Gastroesophageal sphincter (tissue), 4 donors: ENCODE measurements at regions not wholly inside any gene's neighbourhood (a gene's known extent, or its start where the extent isn't known, plus 50 kb on each side); places are given as distances from the start of the nearest gene placed in this dataset.

ENCODE experiments used
- ATAC-seq: fragments of 150-250 bp; one replicate; pipeline ENCODE4 v1.9.1; 2016; ENCODE audit warnings: mild to moderate bottlenecking, moderate library complexity
- H3K27ac ChIP-seq, 4 donors: fragments of 200-600 bp; sonication (generic) in 3 of 4; 1 replicate in 3 of 4; 2 replicates in 1 of 4; pipeline ENCODE4 v1.5.1; 2016 to 2019
- H3K27me3 ChIP-seq: fragments of 200-600 bp; sonication (generic); one replicate; pipeline ENCODE4 v1.5.1; 2019
- H3K36me3 ChIP-seq, 2 donors: fragments of 200-600 bp; sonication (generic); one replicate each; pipeline ENCODE4 v1.5.1; 2019; ENCODE audit warnings: control low read depth in 1 of 2
- H3K4me1 ChIP-seq, 3 donors: fragments of 200-600 bp; sonication (generic); 1 replicate in 2 of 3; 2 replicates in 1 of 3; pipeline ENCODE4 v1.5.1; 2016 to 2019; ENCODE audit warnings: control low read depth in 2 of 3
- H3K4me3 ChIP-seq, 2 donors: fragments of 200-600 bp; sonication (generic); one replicate each; pipeline ENCODE4 v1.5.1; 2019; ENCODE audit warnings: mild to moderate bottlenecking in 1 of 2, moderate library complexity in 1 of 2
- H3K9me3 ChIP-seq, 3 donors: fragments of 200-600 bp; sonication (generic); one replicate each; pipeline ENCODE4 v1.5.1; 2017 to 2019; ENCODE audit warnings: control low read depth in 2 of 3
- EP300 ChIP-seq: sonication (generic); formaldehyde crosslinking; IDR thresholded peaks from one replicate; pipeline ENCODE4 v1.6.1; 2017; ENCODE audit warnings: antibody characterized with exemption, mild to moderate bottlenecking
- POLR2A ChIP-seq, 2 donors: fragments of 450-650 bp; IDR thresholded peaks; one replicate each; pipeline ENCODE4 v1.6.1; 2017; ENCODE audit warnings: antibody characterized with exemption in 2 of 2, mild to moderate bottlenecking in 2 of 2, moderate library complexity in 1 of 2
- POLR2AphosphoS5 ChIP-seq: sonication (generic); formaldehyde crosslinking; IDR thresholded peaks from one replicate; pipeline ENCODE4 v1.6.1; 2017; ENCODE audit warnings: antibody characterized with exemption
- WGBS, 2 donors: methylation state at CpG; one replicate each; pipeline ENCODE4 v1.1.5; 2018; ENCODE audit warnings: low coverage in 1 of 2; 5-methylcytosine and 5-hydroxymethylcytosine counted together
- TF ChIP-seq, protein P1 (sequence below), 4 experiments: fragments of 200-600 bp in 2 of 4; fragments of 450-650 bp in 2 of 4; sonication (generic) in 1 of 4; IDR thresholded peaks; one replicate each; pipeline ENCODE4 v1.5.1; 2017 to 2019; ENCODE audit warnings: antibody characterized with exemption in 4 of 4, mild to moderate bottlenecking in 2 of 4, moderate library complexity in 2 of 4

DNA sequence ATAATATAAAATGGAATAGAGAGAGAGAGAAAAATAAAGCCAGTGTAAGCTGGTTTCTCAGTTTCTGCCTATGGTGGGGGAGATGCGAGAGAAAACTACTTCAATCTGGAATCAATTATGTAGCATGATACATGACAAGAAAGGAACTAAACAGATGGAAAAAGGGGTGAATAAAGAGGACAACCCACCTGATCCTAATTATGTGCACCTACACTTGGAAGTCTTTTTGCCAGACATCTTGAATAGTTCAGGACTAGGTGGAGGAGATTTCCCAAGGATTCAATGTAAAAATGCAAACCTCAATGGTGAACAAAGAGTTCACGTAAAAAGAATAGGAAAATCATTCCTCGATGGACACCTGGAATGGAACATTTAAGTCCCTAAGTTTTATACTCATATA lies 524.4 kb upstream of the RGMA start:
- ATAC-seq = no peak
- Histone ChIP-seq H3K4me1 (no peaks in the 10 kb centered on the region), H3K9me3 (no peaks in the 10 kb centered on the region), H3K27ac (no peak overlapping the region), H3K36me3 (no peaks in the 10 kb centered on the region), H3K4me3 (no peak overlapping the region), H3K27me3 (no peaks in the 10 kb centered on the region)
- WGBS, 2 donors = 92 to 100% methylated on average over 2 to 3 of the region's 3 CpGs
- TF ChIP-seq POLR2AphosphoS5 (no peak), EP300 (no peak), POLR2A (IDR thresholded peaks at IDR 0.05) (no peak)
- TF ChIP-seq, protein P1, sequence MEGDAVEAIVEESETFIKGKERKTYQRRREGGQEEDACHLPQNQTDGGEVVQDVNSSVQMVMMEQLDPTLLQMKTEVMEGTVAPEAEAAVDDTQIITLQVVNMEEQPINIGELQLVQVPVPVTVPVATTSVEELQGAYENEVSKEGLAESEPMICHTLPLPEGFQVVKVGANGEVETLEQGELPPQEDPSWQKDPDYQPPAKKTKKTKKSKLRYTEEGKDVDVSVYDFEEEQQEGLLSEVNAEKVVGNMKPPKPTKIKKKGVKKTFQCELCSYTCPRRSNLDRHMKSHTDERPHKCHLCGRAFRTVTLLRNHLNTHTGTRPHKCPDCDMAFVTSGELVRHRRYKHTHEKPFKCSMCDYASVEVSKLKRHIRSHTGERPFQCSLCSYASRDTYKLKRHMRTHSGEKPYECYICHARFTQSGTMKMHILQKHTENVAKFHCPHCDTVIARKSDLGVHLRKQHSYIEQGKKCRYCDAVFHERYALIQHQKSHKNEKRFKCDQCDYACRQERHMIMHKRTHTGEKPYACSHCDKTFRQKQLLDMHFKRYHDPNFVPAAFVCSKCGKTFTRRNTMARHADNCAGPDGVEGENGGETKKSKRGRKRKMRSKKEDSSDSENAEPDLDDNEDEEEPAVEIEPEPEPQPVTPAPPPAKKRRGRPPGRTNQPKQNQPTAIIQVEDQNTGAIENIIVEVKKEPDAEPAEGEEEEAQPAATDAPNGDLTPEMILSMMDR (IDR thresholded peaks at IDR 0.05) = no peak

DNA sequence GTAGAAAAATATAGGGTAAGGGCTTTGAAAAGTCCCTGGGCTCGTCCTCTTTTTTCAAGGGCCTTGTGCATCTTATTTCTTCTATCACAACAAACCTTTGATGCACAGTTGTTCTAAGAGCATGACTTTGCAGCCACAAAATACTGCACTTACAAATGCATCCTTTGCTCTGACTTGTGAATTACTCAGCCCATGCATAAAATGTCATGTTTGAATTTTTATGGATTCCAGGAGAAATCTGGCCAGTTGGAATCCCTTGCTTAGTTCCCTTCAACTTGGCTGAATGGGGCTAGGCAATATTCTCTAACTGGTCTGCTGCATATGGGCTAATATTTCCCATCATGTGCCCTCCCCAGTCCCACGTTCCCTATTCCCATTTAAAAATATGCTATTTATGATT lies 523.9 kb upstream of the RGMA start:
- H3K36me3 ChIP-seq = no peaks in the 10 kb centered on the region
- TF ChIP-seq EP300 (no peak), POLR2A (IDR thresholded peaks at IDR 0.05) (no peak), POLR2AphosphoS5 (no peak)
- TF ChIP-seq, protein P1 (IDR thresholded peaks at IDR 0.05) = no peak
- H3K9me3 ChIP-seq = no peaks in the 10 kb centered on the region
- H3K4me1 ChIP-seq = no peaks in the 10 kb centered on the region
- H3K27me3 ChIP-seq = no peaks in the 10 kb centered on the region
- ATAC-seq = no peak
- 68 to 88% methylated on average over 1 to 2 of the region's 2 CpGs for WGBS, 2 donors
- no peak overlapping the region for H3K4me3 ChIP-seq
- H3K27ac ChIP-seq = no peak overlapping the region

DNA sequence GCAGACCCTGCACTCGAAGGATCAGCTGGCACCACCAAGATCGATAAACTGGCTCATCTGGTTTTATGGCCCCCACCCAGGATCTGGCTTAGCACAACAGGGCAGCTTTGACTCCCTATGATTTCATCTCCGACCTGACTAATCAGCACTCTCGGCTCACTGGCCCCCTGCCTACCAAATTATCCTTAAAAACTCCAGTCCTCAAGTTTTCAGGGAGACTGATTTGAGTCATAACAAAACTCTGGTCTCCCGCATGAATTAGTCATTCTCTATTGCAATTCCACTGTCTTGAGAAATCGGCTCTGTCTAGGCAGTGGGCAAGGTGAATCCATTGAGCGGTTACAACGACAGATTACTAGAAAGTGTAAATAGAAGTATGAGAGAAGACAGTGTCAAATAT lies 521.9 kb upstream of the RGMA start:
- no peak for ATAC-seq
- 94% methylated on average over 8 of the region's 8 CpGs; no CpG with 5 or more reads in 1 of the 2 donors for WGBS, 2 donors

DNA sequence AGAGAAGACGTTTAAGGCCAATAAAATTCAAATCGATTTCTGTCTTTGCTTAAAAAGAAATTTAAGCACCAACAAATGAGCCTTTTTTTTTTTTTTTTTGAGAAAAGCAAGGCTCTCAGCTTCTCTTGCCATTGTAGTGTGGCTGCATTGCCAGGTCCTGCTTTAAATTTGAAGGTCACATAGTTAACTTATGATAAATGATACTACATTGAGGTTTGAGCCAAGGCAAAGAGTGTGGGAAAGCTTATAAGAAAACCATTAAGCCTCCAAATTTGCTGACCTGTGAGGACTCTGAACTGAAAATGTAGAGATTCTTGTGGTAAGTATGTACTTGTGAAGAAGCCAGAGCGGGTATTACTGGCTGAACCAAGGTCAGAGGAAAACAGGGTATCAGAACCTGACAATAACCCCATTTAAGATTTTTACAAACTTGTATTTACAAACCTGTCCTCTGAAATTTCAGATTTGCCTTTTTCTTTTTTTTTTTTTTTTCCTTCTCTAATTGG lies 519.7 kb upstream of the RGMA start:
- WGBS, 2 donors = 33 to 60% methylated on average over 3 of the region's 3 CpGs
- TF ChIP-seq, protein P1 (IDR thresholded peaks at IDR 0.05) = no peak
- TF ChIP-seq POLR2A (IDR thresholded peaks at IDR 0.05) = no peak

More for the DNA sequence above, 521.9 kb upstream of the RGMA start:
- no peak overlapping the region for H3K27ac ChIP-seq
- no peaks in the 10 kb centered on the region for H3K4me1 ChIP-seq
- TF ChIP-seq EP300 (no peak), POLR2A (IDR thresholded peaks at IDR 0.05) (no peak)
- H3K9me3 ChIP-seq = no peaks in the 10 kb centered on the region
- H3K36me3 ChIP-seq = no peaks in the 10 kb centered on the region
- no peaks in the 10 kb centered on the region for H3K27me3 ChIP-seq
- H3K4me3 ChIP-seq = no peak overlapping the region

DNA sequence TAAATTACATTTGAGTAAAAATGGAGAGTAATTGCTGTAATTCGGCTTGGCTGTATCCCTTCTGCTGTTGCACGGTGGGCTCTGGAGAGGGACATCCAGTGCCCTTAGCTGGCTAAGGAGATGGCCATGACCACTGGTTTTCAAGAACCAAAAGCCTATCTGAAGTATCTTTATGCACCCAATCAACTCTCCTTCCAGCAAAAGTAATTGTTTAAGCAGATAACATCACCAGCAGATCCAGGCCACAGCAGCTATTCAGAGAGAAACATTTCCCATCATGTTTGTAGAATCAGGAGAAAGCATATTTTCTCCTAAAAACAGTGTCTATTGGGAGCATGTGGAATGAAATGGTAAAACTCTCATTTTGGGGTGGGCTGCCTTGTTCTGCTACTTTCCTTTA lies 514.5 kb upstream of the RGMA start:
- Histone ChIP-seq H3K27ac (no peak overlapping the region), H3K9me3 (no peaks in the 10 kb centered on the region), H3K4me3 (no peak overlapping the region), H3K36me3 (no peaks in the 10 kb centered on the region), H3K4me1 (no peaks in the 10 kb centered on the region), H3K27me3 (no peaks in the 10 kb centered on the region)
- TF ChIP-seq, protein P1 (IDR thresholded peaks at IDR 0.05) = no peak
- TF ChIP-seq POLR2A (IDR thresholded peaks at IDR 0.05) (no peak), EP300 (no peak), POLR2AphosphoS5 (no peak)
- 80% methylated on average over 1 of the region's 2 CpGs; no CpG with 5 or more reads in 1 of the 2 donors for WGBS, 2 donors
- ATAC-seq = no peak

More for the DNA sequence above, 519.7 kb upstream of the RGMA start:
- Histone ChIP-seq H3K36me3 (no peaks in the 10 kb centered on the region), H3K4me1 (no peaks in the 10 kb centered on the region), H3K27ac (no peak overlapping the region), H3K27me3 (no peaks in the 10 kb centered on the region), H3K4me3 (no peak overlapping the region), H3K9me3 (no peaks in the 10 kb centered on the region)
- ATAC-seq = no peak
